ENCODE measurements at regions not wholly inside any gene's neighbourhood (a gene's known extent, or its start where the extent isn't known, plus 50 kb on each side); places are given as distances from the start of the nearest gene placed in this dataset.
A peak's percentile ranks its signal among the peaks of the same experiment; 100 is the strongest.
"Not testable (repeated sequence)": the region's sequence is repeated elsewhere in the genome, so short reads cannot be mapped to it uniquely, and the experiment has no call there.

GRCh38 chrX:34338046-34338445 lies 205.9 kb upstream of the FAM47A start:
- no peak for TF ChIP-seq CTCF (IDR thresholded peaks at IDR 0.05; ENCODE audit: insufficient read depth, low read length, poor library complexity, severe bottlenecking)
- no peaks in the 10 kb centered on the region for H3K27me3 ChIP-seq (replicated peaks; ENCODE audit: control insufficient read depth, insufficient read depth, low read length)
- H3K36me3 ChIP-seq (ENCODE audit: control insufficient read depth, insufficient read depth, low read length) = no peaks in the 10 kb centered on the region
- no peak overlapping the region for H3K4me3 ChIP-seq (replicated peaks; ENCODE audit: low read depth, low read length)
- no peak for DNase-seq (ENCODE audit: extremely low read depth, insufficient read length)

- not testable (repeated sequence) for DNase-seq (ENCODE audit: extremely low read depth, insufficient read length); H3K36me3 ChIP-seq (ENCODE audit: control insufficient read depth, insufficient read depth, low read length); H3K4me3 ChIP-seq (replicated peaks; ENCODE audit: low read depth, low read length); H3K27me3 ChIP-seq (replicated peaks; ENCODE audit: control insufficient read depth, insufficient read depth, low read length)
Observed at GRCh38 chrX:34335376-34335775, 203.3 kb upstream of the FAM47A start.

GRCh38 chrX:34332334-34332733 lies 200.2 kb upstream of the FAM47A start:
- Histone ChIP-seq H3K27me3 (replicated peaks; ENCODE audit: control insufficient read depth, insufficient read depth, low read length) (no peaks in the 10 kb centered on the region), H3K4me3 (replicated peaks; ENCODE audit: low read depth, low read length) (no peak overlapping the region), H3K36me3 (ENCODE audit: control insufficient read depth, insufficient read depth, low read length) (no peaks in the 10 kb centered on the region)
- no peak for DNase-seq (ENCODE audit: extremely low read depth, insufficient read length)
- no peak for TF ChIP-seq CTCF (IDR thresholded peaks at IDR 0.05; ENCODE audit: insufficient read depth, low read length, poor library complexity, severe bottlenecking)

- no peaks in the 10 kb centered on the region for H3K36me3 ChIP-seq (ENCODE audit: control insufficient read depth, insufficient read depth, low read length)
- H3K27me3 ChIP-seq (replicated peaks; ENCODE audit: control insufficient read depth, insufficient read depth, low read length) = no peaks in the 10 kb centered on the region
- H3K4me3 ChIP-seq (replicated peaks; ENCODE audit: low read depth, low read length) = no peak overlapping the region
- no peak for TF ChIP-seq CTCF (IDR thresholded peaks at IDR 0.05; ENCODE audit: insufficient read depth, low read length, poor library complexity, severe bottlenecking)
- DNase-seq (ENCODE audit: extremely low read depth, insufficient read length) = no peak
Observed at GRCh38 chrX:34325460-34325859, 193.3 kb upstream of the FAM47A start.

- H3K27me3 ChIP-seq (replicated peaks; ENCODE audit: control insufficient read depth, insufficient read depth, low read length); H3K4me3 ChIP-seq (replicated peaks; ENCODE audit: low read depth, low read length); DNase-seq (ENCODE audit: extremely low read depth, insufficient read length); H3K36me3 ChIP-seq (ENCODE audit: control insufficient read depth, insufficient read depth, low read length): not testable (repeated sequence)
Observed at GRCh38 chrX:34320424-34320823, 188.3 kb upstream of the FAM47A start.

- no peaks in the 10 kb centered on the region for H3K27me3 ChIP-seq (replicated peaks; ENCODE audit: control insufficient read depth, insufficient read depth, low read length)
- no peak overlapping the region for H3K4me3 ChIP-seq (replicated peaks; ENCODE audit: low read depth, low read length)
- TF ChIP-seq CTCF (IDR thresholded peaks at IDR 0.05; ENCODE audit: insufficient read depth, low read length, poor library complexity, severe bottlenecking) = peak; percentile 50
- no peak for DNase-seq (ENCODE audit: extremely low read depth, insufficient read length)
- H3K36me3 ChIP-seq (ENCODE audit: control insufficient read depth, insufficient read depth, low read length) = no peaks in the 10 kb centered on the region
Observed at GRCh38 chrX:34300871-34301270, 168.8 kb upstream of the FAM47A start.

GRCh38 chrX:34299451-34299967 lies 167.4 kb upstream of the FAM47A start:
- H3K4me3 ChIP-seq (replicated peaks; ENCODE audit: low read depth, low read length) = no peak overlapping the region
- no peak for DNase-seq (ENCODE audit: extremely low read depth, insufficient read length)
- H3K36me3 ChIP-seq (ENCODE audit: control insufficient read depth, insufficient read depth, low read length) = no peaks in the 10 kb centered on the region
- no peaks in the 10 kb centered on the region for H3K27me3 ChIP-seq (replicated peaks; ENCODE audit: control insufficient read depth, insufficient read depth, low read length)
- no peak for TF ChIP-seq CTCF (IDR thresholded peaks at IDR 0.05; ENCODE audit: insufficient read depth, low read length, poor library complexity, severe bottlenecking)

All from GM06990 (cell line).